H1 (cell line): ENCODE measurements at regions not wholly inside any gene's neighbourhood (a gene's known extent, or its start where the extent isn't known, plus 50 kb on each side); places are given as distances from the start of the nearest gene placed in this dataset.

ENCODE experiments used
- CTCF ChIA-PET: fragments of 300-600 bp; sonication (Branson Sonifier 250); formaldehyde crosslinking; loops from one replicate; lab custom pipeline; 2021; ENCODE audit not compliant: partially characterized antibody; lab: Charles Lee
- POLR2A ChIA-PET: fragments of 300-600 bp; sonication (Branson Sonifier 250); formaldehyde crosslinking; loops from one replicate; lab custom pipeline; 2021; ENCODE audit warnings: inconsistent platforms; ENCODE audit not compliant: partially characterized antibody; lab: Charles Lee
- DNase-seq, 2 experiments: peaks; one replicate each; pipeline versions ENCODE4 v3.0.0 to v3.0.0-alpha.2; 2010 to 2022; ENCODE audit warnings: low spot score in 2 of 2, low read depth in 1 of 2, mixed read lengths in 1 of 2
- FAIRE-seq: peaks from 2 replicates; lab custom pipeline; 2011; peaks lifted over from hg19 to GRCh38; lab: Jason Lieb, UNC
- H2AFZ ChIP-seq: 2 replicates; pipeline ENCODE4 v1.8.1; 2012; ENCODE audit warnings: low read length, inconsistent platforms
- H2AK5ac ChIP-seq: 2 replicates; pipeline ENCODE4 v1.6.1; 2013; ENCODE audit warnings: low read depth, low read length
- H2BK120ac ChIP-seq: replicated peaks from 2 replicates; pipeline ENCODE3; 2013; ENCODE audit warnings: low read depth, low read length, inconsistent platforms
- H2BK12ac ChIP-seq: 2 replicates; pipeline ENCODE4 v1.6.1; 2013; ENCODE audit warnings: low read depth, low read length
- H2BK15ac ChIP-seq: 2 replicates; pipeline ENCODE4 v1.6.1; 2013; ENCODE audit warnings: low read length
- H2BK20ac ChIP-seq: 2 replicates; pipeline ENCODE4 v1.6.1; 2013; ENCODE audit warnings: low read length
- H2BK5ac ChIP-seq: 2 replicates; pipeline ENCODE4 v1.6.1; 2013; ENCODE audit warnings: low read depth, low read length
- H3K14ac ChIP-seq: 2 replicates; pipeline ENCODE4 v1.6.1; 2013; ENCODE audit warnings: inconsistent platforms; ENCODE audit not compliant: insufficient read length
- H3K18ac ChIP-seq: 2 replicates; pipeline ENCODE4 v1.6.1; 2013; ENCODE audit warnings: low read length; ENCODE audit errors: extremely low read depth
- H3K23ac ChIP-seq: 2 replicates; pipeline ENCODE4 v1.6.1; 2013; ENCODE audit warnings: inconsistent platforms; ENCODE audit not compliant: insufficient read length
- H3K23me2 ChIP-seq: 2 replicates; pipeline ENCODE4 v1.6.1; 2013; ENCODE audit warnings: low read depth, low read length
- H3K27ac ChIP-seq: 2 replicates; pipeline ENCODE4 v1.6.1; 2011; ENCODE audit warnings: low read depth, low read length, inconsistent platforms
- H3K27me3 ChIP-seq, 4 experiments: replicated peaks in 1 of 4; 1 replicate in 1 of 4; 2 replicates in 3 of 4; pipeline versions ENCODE4 v1.6.1 to v1.8.1; 2011 to 2013; ENCODE audit warnings: low read length in 3 of 4, mild to moderate bottlenecking in 3 of 4, inconsistent platforms in 2 of 4, mixed read lengths in 2 of 4, moderate library complexity in 1 of 4; ENCODE audit not compliant: control insufficient read depth in 3 of 4, insufficient read depth in 3 of 4; ENCODE audit errors: extremely low read depth in 1 of 4
- H3K36me3 ChIP-seq, 4 experiments: 2 replicates each; pipeline versions ENCODE4 v1.6.1 to v1.8.1; 2011 to 2013; ENCODE audit warnings: mild to moderate bottlenecking in 4 of 4, low read length in 3 of 4, moderate library complexity in 2 of 4, control low read depth in 1 of 4, inconsistent platforms in 1 of 4; ENCODE audit not compliant: insufficient read depth in 4 of 4, control insufficient read depth in 2 of 4
- H3K4ac ChIP-seq: replicated peaks from 2 replicates; pipeline ENCODE3; 2013; ENCODE audit warnings: low read length, low read depth, mixed read lengths, inconsistent platforms; ENCODE audit not compliant: insufficient read length
- H3K4me1 ChIP-seq, 4 experiments: replicated peaks in 1 of 4; 1 replicate in 1 of 4; 2 replicates in 3 of 4; pipeline versions ENCODE4 v1.6.1 to v1.8.1; 2011 to 2013; ENCODE audit warnings: low read length in 3 of 4, inconsistent platforms in 2 of 4, mixed read lengths in 1 of 4; ENCODE audit not compliant: insufficient read depth in 4 of 4, control insufficient read depth in 3 of 4
- H3K4me2 ChIP-seq, 2 experiments: 2 replicates each; pipeline versions ENCODE4 v1.6.1 to v1.8.1; 2011 to 2013; ENCODE audit warnings: low read depth in 2 of 2, low read length in 2 of 2, control low read depth in 1 of 2, inconsistent platforms in 1 of 2, mild to moderate bottlenecking in 1 of 2; ENCODE audit not compliant: insufficient read depth in 1 of 2
- H3K4me3 ChIP-seq, 4 experiments: fragments of 200-600, 300-600 bp in 1 of 4; sonication (generic), shearing (Covaris generic), sonication (Bioruptor Twin) in 1 of 4; 2 replicates each; pipeline versions ENCODE4 v1.5.1 to v1.8.1; 2011 to 2016; ENCODE audit warnings: low read length in 4 of 4, low read depth in 3 of 4, control low read depth in 2 of 4, inconsistent platforms in 2 of 4, mild to moderate bottlenecking in 2 of 4, mixed read lengths in 1 of 4, moderate library complexity in 1 of 4; ENCODE audit not compliant: insufficient read depth in 2 of 4; ENCODE audit errors: extremely low read depth in 1 of 4
- H3K56ac ChIP-seq: replicated peaks from 2 replicates; pipeline ENCODE3; 2013; ENCODE audit warnings: low read depth, mild to moderate bottlenecking, mixed read lengths, low read length, inconsistent platforms; ENCODE audit not compliant: insufficient read length
- H3K79me1 ChIP-seq: 2 replicates; pipeline ENCODE4 v1.6.1; 2013; ENCODE audit warnings: low read depth, low read length, control low read depth
- H3K79me2 ChIP-seq, 2 experiments: 2 replicates each; pipeline versions ENCODE4 v1.6.1 to v1.8.1; 2012 to 2013; ENCODE audit warnings: low read length in 2 of 2, mild to moderate bottlenecking in 2 of 2, inconsistent platforms in 1 of 2; ENCODE audit not compliant: insufficient read depth in 2 of 2, control insufficient read depth in 1 of 2
- H3K9ac ChIP-seq, 4 experiments: replicated peaks in 1 of 4; 1 replicate in 1 of 4; 2 replicates in 3 of 4; pipeline versions ENCODE4 v1.6.1 to v1.8.1; 2011 to 2013; ENCODE audit warnings: low read depth in 3 of 4, low read length in 3 of 4, control low read depth in 2 of 4, mild to moderate bottlenecking in 2 of 4, moderate library complexity in 2 of 4, inconsistent platforms in 1 of 4; ENCODE audit errors: extremely low read depth in 1 of 4
- H3K9me3 ChIP-seq, 2 experiments: 2 replicates each; pipeline versions ENCODE4 v1.6.1 to v1.8.1; 2012 to 2013; ENCODE audit warnings: mild to moderate bottlenecking in 2 of 2, moderate library complexity in 2 of 2, control low read depth in 1 of 2, inconsistent platforms in 1 of 2, low read depth in 1 of 2, low read length in 1 of 2, mixed read lengths in 1 of 2; ENCODE audit not compliant: insufficient read depth in 2 of 2
- H4K20me1 ChIP-seq, 2 experiments: replicated peaks in 1 of 2; 2 replicates each; pipeline versions ENCODE3 to v1.8.1; 2011 to 2013; ENCODE audit warnings: inconsistent platforms in 2 of 2, low read length in 2 of 2, mild to moderate bottlenecking in 1 of 2; ENCODE audit not compliant: insufficient read depth in 2 of 2, control insufficient read depth in 1 of 2
- H4K5ac ChIP-seq: 2 replicates; pipeline ENCODE4 v1.6.1; 2013; ENCODE audit warnings: low read length, low read depth, mixed read lengths, inconsistent platforms; ENCODE audit not compliant: insufficient read length
- H4K8ac ChIP-seq: 2 replicates; pipeline ENCODE4 v1.8.0; 2013; ENCODE audit warnings: mild to moderate bottlenecking, moderate library complexity, low read length, inconsistent platforms; ENCODE audit not compliant: insufficient read depth; ENCODE audit errors: extremely low read depth
- H4K91ac ChIP-seq: replicated peaks from 2 replicates; pipeline ENCODE3; 2013; ENCODE audit warnings: low read length, mixed read lengths, inconsistent platforms; ENCODE audit not compliant: insufficient read length
- ASH2L ChIP-seq: fragments of 200-600, 300-600 bp; sonication (generic); IDR thresholded peaks from one replicate; pipeline ENCODE4 v1.7.1; 2017; ENCODE audit warnings: low read length
- CBX5 ChIP-seq: fragments of 300-800, 300-1000 bp; sonication (generic); IDR thresholded peaks from 2 replicates; pipeline ENCODE4 v1.7.1; 2016; ENCODE audit warnings: antibody characterized with exemption, low read length, low read depth
- GABPA ChIP-seq: IDR thresholded peaks from 2 replicates; pipeline ENCODE4 v1.6.1; 2011; ENCODE audit warnings: mild to moderate bottlenecking, low read length, moderate library complexity, borderline replicate concordance; ENCODE audit not compliant: insufficient read depth
- GTF2F1 ChIP-seq: IDR thresholded peaks from 2 replicates; pipeline ENCODE4 v1.6.1; 2012; ENCODE audit warnings: low read depth, low read length, improper control_type of control experiment, borderline replicate concordance
- JUN ChIP-seq: IDR thresholded peaks from 2 replicates; pipeline ENCODE4 v1.6.1; 2011; ENCODE audit warnings: low read depth, mild to moderate bottlenecking, improper control_type of control experiment, low read length
- KDM4A ChIP-seq: IDR thresholded peaks from one replicate; pipeline ENCODE4 v1.7.1; 2012; ENCODE audit warnings: low read depth, mild to moderate bottlenecking, moderate library complexity, low read length, inconsistent platforms; ENCODE audit not compliant: severe bottlenecking
- MAFK ChIP-seq: IDR thresholded peaks from 2 replicates; pipeline ENCODE4 v1.6.1; 2012; ENCODE audit warnings: low read depth, mild to moderate bottlenecking, improper control_type of control experiment, low read length
- POLR2A ChIP-seq, 2 experiments: IDR thresholded peaks; 1 replicate in 1 of 2; 2 replicates in 1 of 2; pipeline ENCODE4 v1.6.1; 2011; ENCODE audit warnings: low read depth in 2 of 2, low read length in 2 of 2, mild to moderate bottlenecking in 2 of 2; ENCODE audit errors: control extremely low read depth in 1 of 2
- SIN3A ChIP-seq, 2 experiments: IDR thresholded peaks in 1 of 2; conservative IDR thresholded peaks in 1 of 2; 2 replicates each; pipeline ENCODE4 v1.6.1; 2011 to 2012; ENCODE audit warnings: low read length in 2 of 2, improper control_type of control experiment in 1 of 2, low read depth in 1 of 2, mild to moderate bottlenecking in 1 of 2
- SRF ChIP-seq: IDR thresholded peaks from 2 replicates; pipeline ENCODE4 v1.6.1; 2011; ENCODE audit warnings: mild to moderate bottlenecking, low read depth, low read length, moderate library complexity
- TAF7 ChIP-seq: optimal IDR thresholded peaks from 2 replicates; pipeline ENCODE3; 2011; ENCODE audit warnings: low read depth, mild to moderate bottlenecking, inconsistent platforms, low read length, moderate library complexity, borderline replicate concordance
- TCF12 ChIP-seq: IDR thresholded peaks from 2 replicates; pipeline ENCODE4 v1.6.1; 2011; ENCODE audit warnings: low read depth, mild to moderate bottlenecking, low read length
- WGBS, 2 experiments: shearing (Covaris generic) in 1 of 2; methylation state at CpG; one replicate each; pipeline versions ENCODE4 v1.1.6 to v1.1.7; 2013 to 2015; ENCODE audit warnings: low lambda C conversion rate in 2 of 2, mixed read lengths in 2 of 2, inconsistent platforms in 1 of 2, low coverage in 1 of 2, missing lambda C conversion rate in 1 of 2; ENCODE audit not compliant: insufficient replicate concordance in 2 of 2, insufficient coverage in 1 of 2, insufficient read length in 1 of 2; ENCODE audit errors: extremely low coverage in 1 of 2, missing lambda C conversion rate in 1 of 2; 5-methylcytosine and 5-hydroxymethylcytosine counted together
- TF ChIP-seq, protein P1 (sequence below): IDR thresholded peaks from 2 replicates; pipeline ENCODE4 v1.6.1; 2011; ENCODE audit warnings: low read depth, mild to moderate bottlenecking, low read length; ENCODE audit not compliant: insufficient read depth

DNA sequence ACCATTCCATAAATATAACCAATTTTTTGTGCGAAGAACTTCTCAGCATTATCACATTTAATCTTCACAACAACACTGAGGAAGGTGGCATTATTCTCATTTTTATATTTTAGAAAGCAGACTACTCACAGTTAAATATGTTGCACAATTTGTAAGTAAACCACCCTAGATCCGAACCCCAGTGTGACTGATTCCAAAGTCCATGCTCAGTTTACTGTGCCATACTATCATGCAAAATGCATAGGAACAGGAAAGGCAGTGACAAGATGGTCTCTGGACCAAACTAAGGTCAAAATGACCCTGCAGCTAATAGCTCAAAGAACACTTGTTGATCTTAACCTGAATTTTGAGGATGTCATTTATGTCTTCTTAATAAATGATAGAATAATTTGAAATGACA, 185.4 kb downstream of the GXYLT1 start:
- Histone ChIP-seq H4K5ac (no peak overlapping the region), H3K4me3 (no peak overlapping the region), H2AK5ac (no peak overlapping the region), H3K14ac (no peak overlapping the region), H2BK120ac (no peak overlapping the region), H2BK20ac (no peak overlapping the region), H2BK12ac (no peak overlapping the region), H3K18ac (no peak overlapping the region), H2AFZ (no peak overlapping the region), H3K79me2 (no peaks in the 10 kb centered on the region), H2BK15ac (no peak overlapping the region), H3K4me1 (no peaks in the 10 kb centered on the region), H3K79me1 (no peaks in the 10 kb centered on the region), H3K27me3 (no peaks in the 10 kb centered on the region), H3K4ac (no peak overlapping the region), H3K56ac (no peak overlapping the region), H3K23ac (no peak overlapping the region), H3K23me2 (no peaks in the 10 kb centered on the region; the same call in 1 of the 2 replicates), H2BK5ac (no peak overlapping the region), H4K20me1 (no peaks in the 10 kb centered on the region), H3K27ac (no peak overlapping the region), H3K9ac (no peak overlapping the region), H4K91ac (no peak overlapping the region), H3K4me2 (no peak overlapping the region), H3K9me3 (no peaks in the 10 kb centered on the region), H4K8ac (no peak overlapping the region), H3K36me3 (no peaks in the 10 kb centered on the region)
- POLR2A ChIA-PET, result no interaction called here
- DNase-seq (no peak), FAIRE-seq (no peak)
- CTCF ChIA-PET, result no interaction called here
- 87% methylated on average over 2 of the region's 2 CpGs; no CpG with 5 or more reads in 1 of the 2 experiments for WGBS, 2 experiments
- no peak for TF ChIP-seq KDM4A
- TF ChIP-seq ASH2L, result no peak
- no peak for TF ChIP-seq TCF12
- TF ChIP-seq TAF7, result no peak
- no peak for TF ChIP-seq GTF2F1
- no peak for TF ChIP-seq SRF
- TF ChIP-seq, protein P1, sequence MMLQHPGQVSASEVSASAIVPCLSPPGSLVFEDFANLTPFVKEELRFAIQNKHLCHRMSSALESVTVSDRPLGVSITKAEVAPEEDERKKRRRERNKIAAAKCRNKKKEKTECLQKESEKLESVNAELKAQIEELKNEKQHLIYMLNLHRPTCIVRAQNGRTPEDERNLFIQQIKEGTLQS, result no peak
- no peak for TF ChIP-seq POLR2A (IDR thresholded peaks at IDR 0.05; ENCODE audit: control extremely low read depth in 1 of 2, low read depth in 2 of 2, low read length in 2 of 2)
- no peak for TF ChIP-seq SIN3A (conservative IDR thresholded peaks at IDR 0.05 in 1 of 2, IDR thresholded peaks at IDR 0.05 in 1 of 2; ENCODE audit: low read depth in 1 of 2, low read length in 2 of 2)
- no peak for TF ChIP-seq MAFK
- no peak for TF ChIP-seq CBX5
- TF ChIP-seq JUN, result no peak
- no peak for TF ChIP-seq GABPA
